H1 (cell line): ENCODE measurements at regions not wholly inside any gene's neighbourhood (a gene's known extent, or its start where the extent isn't known, plus 50 kb on each side); places are given as distances from the start of the nearest gene placed in this dataset.

Source experiments
- CTCF ChIA-PET: fragments of 300-600 bp; sonication (Branson Sonifier 250); formaldehyde crosslinking; loops from one replicate; lab custom pipeline; 2021; ENCODE audit not compliant: partially characterized antibody; lab: Charles Lee
- POLR2A ChIA-PET: fragments of 300-600 bp; sonication (Branson Sonifier 250); formaldehyde crosslinking; loops from one replicate; lab custom pipeline; 2021; ENCODE audit warnings: inconsistent platforms; ENCODE audit not compliant: partially characterized antibody; lab: Charles Lee
- DNase-seq, 2 experiments: peaks; one replicate each; pipeline versions ENCODE4 v3.0.0 to v3.0.0-alpha.2; 2010 to 2022; ENCODE audit warnings: low spot score in 2 of 2, low read depth in 1 of 2, mixed read lengths in 1 of 2
- FAIRE-seq: peaks from 2 replicates; lab custom pipeline; 2011; peaks lifted over from hg19 to GRCh38; lab: Jason Lieb, UNC
- H2AFZ ChIP-seq: 2 replicates; pipeline ENCODE4 v1.8.1; 2012; ENCODE audit warnings: low read length, inconsistent platforms
- H2AK5ac ChIP-seq: 2 replicates; pipeline ENCODE4 v1.6.1; 2013; ENCODE audit warnings: low read depth, low read length
- H2BK120ac ChIP-seq: replicated peaks from 2 replicates; pipeline ENCODE3; 2013; ENCODE audit warnings: low read depth, low read length, inconsistent platforms
- H2BK12ac ChIP-seq: 2 replicates; pipeline ENCODE4 v1.6.1; 2013; ENCODE audit warnings: low read depth, low read length
- H2BK15ac ChIP-seq: 2 replicates; pipeline ENCODE4 v1.6.1; 2013; ENCODE audit warnings: low read length
- H2BK20ac ChIP-seq: 2 replicates; pipeline ENCODE4 v1.6.1; 2013; ENCODE audit warnings: low read length
- H2BK5ac ChIP-seq: 2 replicates; pipeline ENCODE4 v1.6.1; 2013; ENCODE audit warnings: low read depth, low read length
- H3K14ac ChIP-seq: 2 replicates; pipeline ENCODE4 v1.6.1; 2013; ENCODE audit warnings: inconsistent platforms; ENCODE audit not compliant: insufficient read length
- H3K18ac ChIP-seq: 2 replicates; pipeline ENCODE4 v1.6.1; 2013; ENCODE audit warnings: low read length; ENCODE audit errors: extremely low read depth
- H3K23ac ChIP-seq: 2 replicates; pipeline ENCODE4 v1.6.1; 2013; ENCODE audit warnings: inconsistent platforms; ENCODE audit not compliant: insufficient read length
- H3K23me2 ChIP-seq: 2 replicates; pipeline ENCODE4 v1.6.1; 2013; ENCODE audit warnings: low read depth, low read length
- H3K27ac ChIP-seq: 2 replicates; pipeline ENCODE4 v1.6.1; 2011; ENCODE audit warnings: low read depth, low read length, inconsistent platforms
- H3K27me3 ChIP-seq, 4 experiments: replicated peaks in 1 of 4; 1 replicate in 1 of 4; 2 replicates in 3 of 4; pipeline versions ENCODE4 v1.6.1 to v1.8.1; 2011 to 2013; ENCODE audit warnings: low read length in 3 of 4, mild to moderate bottlenecking in 3 of 4, inconsistent platforms in 2 of 4, mixed read lengths in 2 of 4, moderate library complexity in 1 of 4; ENCODE audit not compliant: control insufficient read depth in 3 of 4, insufficient read depth in 3 of 4; ENCODE audit errors: extremely low read depth in 1 of 4
- H3K36me3 ChIP-seq, 4 experiments: 2 replicates each; pipeline versions ENCODE4 v1.6.1 to v1.8.1; 2011 to 2013; ENCODE audit warnings: mild to moderate bottlenecking in 4 of 4, low read length in 3 of 4, moderate library complexity in 2 of 4, control low read depth in 1 of 4, inconsistent platforms in 1 of 4; ENCODE audit not compliant: insufficient read depth in 4 of 4, control insufficient read depth in 2 of 4
- H3K4ac ChIP-seq: replicated peaks from 2 replicates; pipeline ENCODE3; 2013; ENCODE audit warnings: low read length, low read depth, mixed read lengths, inconsistent platforms; ENCODE audit not compliant: insufficient read length
- H3K4me1 ChIP-seq, 4 experiments: replicated peaks in 1 of 4; 1 replicate in 1 of 4; 2 replicates in 3 of 4; pipeline versions ENCODE4 v1.6.1 to v1.8.1; 2011 to 2013; ENCODE audit warnings: low read length in 3 of 4, inconsistent platforms in 2 of 4, mixed read lengths in 1 of 4; ENCODE audit not compliant: insufficient read depth in 4 of 4, control insufficient read depth in 3 of 4
- H3K4me2 ChIP-seq, 2 experiments: 2 replicates each; pipeline versions ENCODE4 v1.6.1 to v1.8.1; 2011 to 2013; ENCODE audit warnings: low read depth in 2 of 2, low read length in 2 of 2, control low read depth in 1 of 2, inconsistent platforms in 1 of 2, mild to moderate bottlenecking in 1 of 2; ENCODE audit not compliant: insufficient read depth in 1 of 2
- H3K4me3 ChIP-seq, 4 experiments: fragments of 200-600, 300-600 bp in 1 of 4; sonication (generic), shearing (Covaris generic), sonication (Bioruptor Twin) in 1 of 4; 2 replicates each; pipeline versions ENCODE4 v1.5.1 to v1.8.1; 2011 to 2016; ENCODE audit warnings: low read length in 4 of 4, low read depth in 3 of 4, control low read depth in 2 of 4, inconsistent platforms in 2 of 4, mild to moderate bottlenecking in 2 of 4, mixed read lengths in 1 of 4, moderate library complexity in 1 of 4; ENCODE audit not compliant: insufficient read depth in 2 of 4; ENCODE audit errors: extremely low read depth in 1 of 4
- H3K56ac ChIP-seq: replicated peaks from 2 replicates; pipeline ENCODE3; 2013; ENCODE audit warnings: low read depth, mild to moderate bottlenecking, mixed read lengths, low read length, inconsistent platforms; ENCODE audit not compliant: insufficient read length
- H3K79me1 ChIP-seq: 2 replicates; pipeline ENCODE4 v1.6.1; 2013; ENCODE audit warnings: low read depth, low read length, control low read depth
- H3K79me2 ChIP-seq, 2 experiments: 2 replicates each; pipeline versions ENCODE4 v1.6.1 to v1.8.1; 2012 to 2013; ENCODE audit warnings: low read length in 2 of 2, mild to moderate bottlenecking in 2 of 2, inconsistent platforms in 1 of 2; ENCODE audit not compliant: insufficient read depth in 2 of 2, control insufficient read depth in 1 of 2
- H3K9ac ChIP-seq, 4 experiments: replicated peaks in 1 of 4; 1 replicate in 1 of 4; 2 replicates in 3 of 4; pipeline versions ENCODE4 v1.6.1 to v1.8.1; 2011 to 2013; ENCODE audit warnings: low read depth in 3 of 4, low read length in 3 of 4, control low read depth in 2 of 4, mild to moderate bottlenecking in 2 of 4, moderate library complexity in 2 of 4, inconsistent platforms in 1 of 4; ENCODE audit errors: extremely low read depth in 1 of 4
- H3K9me3 ChIP-seq, 2 experiments: 2 replicates each; pipeline versions ENCODE4 v1.6.1 to v1.8.1; 2012 to 2013; ENCODE audit warnings: mild to moderate bottlenecking in 2 of 2, moderate library complexity in 2 of 2, control low read depth in 1 of 2, inconsistent platforms in 1 of 2, low read depth in 1 of 2, low read length in 1 of 2, mixed read lengths in 1 of 2; ENCODE audit not compliant: insufficient read depth in 2 of 2
- H4K20me1 ChIP-seq, 2 experiments: replicated peaks in 1 of 2; 2 replicates each; pipeline versions ENCODE3 to v1.8.1; 2011 to 2013; ENCODE audit warnings: inconsistent platforms in 2 of 2, low read length in 2 of 2, mild to moderate bottlenecking in 1 of 2; ENCODE audit not compliant: insufficient read depth in 2 of 2, control insufficient read depth in 1 of 2
- H4K5ac ChIP-seq: 2 replicates; pipeline ENCODE4 v1.6.1; 2013; ENCODE audit warnings: low read length, low read depth, mixed read lengths, inconsistent platforms; ENCODE audit not compliant: insufficient read length
- H4K8ac ChIP-seq: 2 replicates; pipeline ENCODE4 v1.8.0; 2013; ENCODE audit warnings: mild to moderate bottlenecking, moderate library complexity, low read length, inconsistent platforms; ENCODE audit not compliant: insufficient read depth; ENCODE audit errors: extremely low read depth
- H4K91ac ChIP-seq: replicated peaks from 2 replicates; pipeline ENCODE3; 2013; ENCODE audit warnings: low read length, mixed read lengths, inconsistent platforms; ENCODE audit not compliant: insufficient read length
- CBX5 ChIP-seq: fragments of 300-800, 300-1000 bp; sonication (generic); IDR thresholded peaks from 2 replicates; pipeline ENCODE4 v1.7.1; 2016; ENCODE audit warnings: antibody characterized with exemption, low read length, low read depth
- EGR1 ChIP-seq: IDR thresholded peaks from 2 replicates; pipeline ENCODE4 v1.6.1; 2011; ENCODE audit warnings: low read depth, low read length, borderline replicate concordance
- TEAD4 ChIP-seq: IDR thresholded peaks from 2 replicates; pipeline ENCODE4 v1.6.1; 2012; ENCODE audit warnings: low read depth, low read length, inconsistent platforms, mixed read lengths
- YY1 ChIP-seq: IDR thresholded peaks from 2 replicates; pipeline ENCODE4 v1.6.1; 2011; ENCODE audit warnings: low read depth, mild to moderate bottlenecking, low read length
- WGBS, 2 experiments: shearing (Covaris generic) in 1 of 2; methylation state at CpG; one replicate each; pipeline versions ENCODE4 v1.1.6 to v1.1.7; 2013 to 2015; ENCODE audit warnings: low lambda C conversion rate in 2 of 2, mixed read lengths in 2 of 2, inconsistent platforms in 1 of 2, low coverage in 1 of 2, missing lambda C conversion rate in 1 of 2; ENCODE audit not compliant: insufficient replicate concordance in 2 of 2, insufficient coverage in 1 of 2, insufficient read length in 1 of 2; ENCODE audit errors: extremely low coverage in 1 of 2, missing lambda C conversion rate in 1 of 2; 5-methylcytosine and 5-hydroxymethylcytosine counted together

- FAIRE-seq = no peak
- no peak overlapping the region for H3K56ac ChIP-seq
- no peak overlapping the region for H2BK20ac ChIP-seq
- no peak overlapping the region for H3K23ac ChIP-seq
- H3K4me3 ChIP-seq = no peak overlapping the region
- no peaks in the 10 kb centered on the region for H3K27me3 ChIP-seq
- no peak overlapping the region for H2BK120ac ChIP-seq
- no peaks in the 10 kb centered on the region for H3K36me3 ChIP-seq
- H3K23me2 ChIP-seq = no peaks in the 10 kb centered on the region
- no peak overlapping the region for H2BK15ac ChIP-seq
- no peaks in the 10 kb centered on the region for H3K79me2 ChIP-seq
- H3K79me1 ChIP-seq = no peaks in the 10 kb centered on the region
- H2AK5ac ChIP-seq = no peak overlapping the region
- ChIA-PET CTCF (no interaction called here), POLR2A (no interaction called here)
- 93% methylated on average over 3 of the region's 3 CpGs; no CpG with 5 or more reads in 1 of the 2 experiments for WGBS, 2 experiments
- H2BK12ac ChIP-seq = no peak overlapping the region
- H4K8ac ChIP-seq = no peak overlapping the region
- no peak overlapping the region for H4K91ac ChIP-seq
- no peak overlapping the region for H3K4me2 ChIP-seq
- no peak overlapping the region for H2BK5ac ChIP-seq
- no peaks in the 10 kb centered on the region for H4K20me1 ChIP-seq
- H3K18ac ChIP-seq = no peak overlapping the region
- H3K9ac ChIP-seq = no peak overlapping the region
- no peak overlapping the region for H3K14ac ChIP-seq
- H3K27ac ChIP-seq = no peak overlapping the region
- no peaks in the 10 kb centered on the region for H3K9me3 ChIP-seq
- H2AFZ ChIP-seq = 0 out of 2 replicates have a peak overlapping the region, but pooled peaks have one; percentile 15
- no peak overlapping the region for H3K4ac ChIP-seq
- no peak overlapping the region for H4K5ac ChIP-seq
- no peak for DNase-seq
- no peaks in the 10 kb centered on the region for H3K4me1 ChIP-seq
- TF ChIP-seq EGR1 (no peak), YY1 (no peak), CBX5 (no peak), TEAD4 (no peak)
Measured at GRCh38 chr21:15192243-15192642, 127.4 kb upstream of the NRIP1 start.
